GM23338 (cell line): ENCODE measurements at regions not wholly inside any gene's neighbourhood (a gene's known extent, or its start where the extent isn't known, plus 50 kb on each side); places are given as distances from the start of the nearest gene placed in this dataset.

Experiments used
- CREB1 ChIP-seq: fragments of 250-450 bp; sonication (Bioruptor Pico); IDR thresholded peaks from 2 replicates; pipeline ENCODE4 v1.5.0; 2020; ENCODE audit warnings: low read depth, mild to moderate bottlenecking, moderate library complexity
- CTCF ChIP-seq, 2 experiments: fragments of 200-600 bp in 1 of 2; sonication (generic) in 1 of 2; conservative IDR thresholded peaks; 2 replicates each; pipeline versions ENCODE4 v1.5.1 to v1.6.1; 2016 to 2017; ENCODE audit warnings: antibody characterized with exemption in 2 of 2, low read depth in 2 of 2, mild to moderate bottlenecking in 2 of 2, moderate library complexity in 1 of 2
- EZH2 ChIP-seq: fragments of 200-600 bp; sonication (generic); IDR thresholded peaks from one replicate; pipeline ENCODE4 v1.8.0; 2017; ENCODE audit warnings: antibody characterized with exemption, mild to moderate bottlenecking, low read depth; ENCODE audit not compliant: unreplicated experiment
- EZH2phosphoT487 ChIP-seq: fragments of 200-600 bp; sonication (generic); IDR thresholded peaks from one replicate; pipeline ENCODE4 v1.8.1; 2018; ENCODE audit warnings: antibody characterized with exemption; ENCODE audit not compliant: unreplicated experiment
- POLR2AphosphoS5 ChIP-seq: IDR thresholded peaks from 2 replicates; pipeline ENCODE4 v1.6.1; 2016; ENCODE audit warnings: antibody characterized with exemption, low read depth
- STAT1 ChIP-seq: IDR thresholded peaks from one replicate; pipeline ENCODE4 v1.6.1; 2016; ENCODE audit warnings: antibody characterized with exemption; ENCODE audit not compliant: unreplicated experiment
- ZNF114 ChIP-seq: fragments of 250-450 bp; sonication (Bioruptor Pico); IDR thresholded peaks from 2 replicates; pipeline ENCODE4 v1.5.0; 2020; ENCODE audit warnings: mild to moderate bottlenecking, moderate library complexity
- TF ChIP-seq, protein P1 (sequence below): IDR thresholded peaks from one replicate; pipeline ENCODE4 v1.6.1; 2018; ENCODE audit warnings: antibody characterized with exemption; ENCODE audit not compliant: unreplicated experiment
- TF ChIP-seq, protein P2 (sequence below): IDR thresholded peaks from 2 replicates; pipeline ENCODE4 v1.6.1; 2016; ENCODE audit warnings: antibody characterized with exemption

DNA sequence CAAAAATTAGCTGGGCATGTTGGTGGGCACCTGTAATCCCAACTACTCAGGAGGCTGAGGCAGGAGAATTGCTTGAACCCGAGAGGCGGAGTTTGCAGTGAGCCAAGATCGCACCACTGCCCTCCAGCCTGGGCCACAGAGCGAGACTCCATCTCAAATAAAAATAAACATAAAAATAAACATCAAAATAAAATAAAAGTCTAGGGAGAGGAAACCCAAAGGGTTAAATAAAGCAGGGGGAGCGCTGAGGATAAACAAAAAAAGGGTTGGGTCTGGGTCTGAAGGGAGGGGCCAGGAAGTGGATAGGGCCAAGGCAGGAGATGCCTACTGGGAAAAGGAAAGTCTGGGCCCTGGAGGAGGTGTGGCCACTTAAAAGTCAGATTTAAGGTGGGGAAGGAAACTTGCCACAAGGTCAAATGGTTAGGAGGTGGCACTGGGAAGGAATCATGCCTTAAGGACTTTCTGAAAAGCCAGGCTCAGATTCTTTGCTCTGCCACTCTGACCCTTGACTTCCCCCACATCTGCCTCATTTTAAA is 150.0 kb downstream of the ADSS2 start:
- TF ChIP-seq CTCF (conservative IDR thresholded peaks at IDR 0.05; ENCODE audit: low read depth in 2 of 2) = no peak
- TF ChIP-seq EZH2phosphoT487 = no peak
- TF ChIP-seq EZH2 = no peak
- TF ChIP-seq, protein P1, sequence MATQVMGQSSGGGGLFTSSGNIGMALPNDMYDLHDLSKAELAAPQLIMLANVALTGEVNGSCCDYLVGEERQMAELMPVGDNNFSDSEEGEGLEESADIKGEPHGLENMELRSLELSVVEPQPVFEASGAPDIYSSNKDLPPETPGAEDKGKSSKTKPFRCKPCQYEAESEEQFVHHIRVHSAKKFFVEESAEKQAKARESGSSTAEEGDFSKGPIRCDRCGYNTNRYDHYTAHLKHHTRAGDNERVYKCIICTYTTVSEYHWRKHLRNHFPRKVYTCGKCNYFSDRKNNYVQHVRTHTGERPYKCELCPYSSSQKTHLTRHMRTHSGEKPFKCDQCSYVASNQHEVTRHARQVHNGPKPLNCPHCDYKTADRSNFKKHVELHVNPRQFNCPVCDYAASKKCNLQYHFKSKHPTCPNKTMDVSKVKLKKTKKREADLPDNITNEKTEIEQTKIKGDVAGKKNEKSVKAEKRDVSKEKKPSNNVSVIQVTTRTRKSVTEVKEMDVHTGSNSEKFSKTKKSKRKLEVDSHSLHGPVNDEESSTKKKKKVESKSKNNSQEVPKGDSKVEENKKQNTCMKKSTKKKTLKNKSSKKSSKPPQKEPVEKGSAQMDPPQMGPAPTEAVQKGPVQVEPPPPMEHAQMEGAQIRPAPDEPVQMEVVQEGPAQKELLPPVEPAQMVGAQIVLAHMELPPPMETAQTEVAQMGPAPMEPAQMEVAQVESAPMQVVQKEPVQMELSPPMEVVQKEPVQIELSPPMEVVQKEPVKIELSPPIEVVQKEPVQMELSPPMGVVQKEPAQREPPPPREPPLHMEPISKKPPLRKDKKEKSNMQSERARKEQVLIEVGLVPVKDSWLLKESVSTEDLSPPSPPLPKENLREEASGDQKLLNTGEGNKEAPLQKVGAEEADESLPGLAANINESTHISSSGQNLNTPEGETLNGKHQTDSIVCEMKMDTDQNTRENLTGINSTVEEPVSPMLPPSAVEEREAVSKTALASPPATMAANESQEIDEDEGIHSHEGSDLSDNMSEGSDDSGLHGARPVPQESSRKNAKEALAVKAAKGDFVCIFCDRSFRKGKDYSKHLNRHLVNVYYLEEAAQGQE = no peak
- TF ChIP-seq POLR2AphosphoS5 = no peak
- no peak for TF ChIP-seq STAT1
- no peak for TF ChIP-seq ZNF114 (CRISPR knock-in tag)
- TF ChIP-seq, protein P2, sequence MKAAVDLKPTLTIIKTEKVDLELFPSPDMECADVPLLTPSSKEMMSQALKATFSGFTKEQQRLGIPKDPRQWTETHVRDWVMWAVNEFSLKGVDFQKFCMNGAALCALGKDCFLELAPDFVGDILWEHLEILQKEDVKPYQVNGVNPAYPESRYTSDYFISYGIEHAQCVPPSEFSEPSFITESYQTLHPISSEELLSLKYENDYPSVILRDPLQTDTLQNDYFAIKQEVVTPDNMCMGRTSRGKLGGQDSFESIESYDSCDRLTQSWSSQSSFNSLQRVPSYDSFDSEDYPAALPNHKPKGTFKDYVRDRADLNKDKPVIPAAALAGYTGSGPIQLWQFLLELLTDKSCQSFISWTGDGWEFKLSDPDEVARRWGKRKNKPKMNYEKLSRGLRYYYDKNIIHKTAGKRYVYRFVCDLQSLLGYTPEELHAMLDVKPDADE = no peak
- no peak for TF ChIP-seq CREB1 (CRISPR knock-in tag)
